RCC 7860 (cell line): ENCODE measurements at regions not wholly inside any gene's neighbourhood (a gene's known extent, or its start where the extent isn't known, plus 50 kb on each side); places are given as distances from the start of the nearest gene placed in this dataset.
"Not testable (repeated sequence)": the region's sequence is repeated elsewhere in the genome, so short reads cannot be mapped to it uniquely, and the experiment has no call there.

Experiments used
- DNase-seq: peaks from one replicate; pipeline ENCODE4 v3.0.0-alpha.2; 2015; ENCODE audit warnings: low spot score
- FAIRE-seq: peaks from 2 replicates; lab custom pipeline; 2012; peaks lifted over from hg19 to GRCh38; lab: Jason Lieb, UNC

DNA sequence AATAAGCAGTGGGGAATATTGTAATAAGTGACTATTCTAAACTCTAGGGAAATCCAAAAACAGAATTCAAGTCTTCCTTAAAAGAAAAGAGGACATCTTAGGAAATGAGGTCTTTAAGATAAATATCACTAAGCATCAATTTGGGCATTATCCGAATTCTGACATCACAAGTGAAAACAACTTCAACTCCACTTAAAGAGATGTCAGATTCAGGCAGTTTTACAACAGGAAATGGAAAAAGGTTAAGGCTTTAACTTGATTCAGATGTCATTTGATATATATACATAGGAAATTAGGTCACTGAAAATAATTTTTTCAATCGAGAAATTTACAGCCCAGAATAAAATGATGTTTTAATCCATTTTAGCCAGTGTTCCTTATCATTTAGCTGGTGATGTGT is 435.4 kb downstream of the SETD4 start:
- DNase-seq (no peak), FAIRE-seq (no peak)

DNA sequence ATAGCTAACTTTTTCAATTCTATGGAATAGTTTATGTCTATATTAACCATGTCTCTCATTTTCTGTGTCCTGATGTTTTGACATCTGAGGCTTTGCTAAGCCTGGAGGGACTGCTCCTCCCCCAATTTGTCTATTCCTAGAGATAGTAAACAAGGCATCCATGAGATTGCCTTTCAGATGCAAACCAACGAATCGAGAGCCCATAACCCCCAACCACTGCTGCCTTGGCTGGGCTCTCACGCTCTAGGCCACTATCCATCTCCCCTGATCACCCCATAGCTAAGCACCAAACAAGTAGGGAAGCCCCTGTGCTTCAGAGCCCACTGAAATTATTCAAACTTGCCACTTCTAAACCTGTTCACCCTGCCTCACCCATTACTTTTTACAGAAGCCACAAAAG is 437.7 kb downstream of the SETD4 start:
- FAIRE-seq (no peak), DNase-seq (no peak)

DNA sequence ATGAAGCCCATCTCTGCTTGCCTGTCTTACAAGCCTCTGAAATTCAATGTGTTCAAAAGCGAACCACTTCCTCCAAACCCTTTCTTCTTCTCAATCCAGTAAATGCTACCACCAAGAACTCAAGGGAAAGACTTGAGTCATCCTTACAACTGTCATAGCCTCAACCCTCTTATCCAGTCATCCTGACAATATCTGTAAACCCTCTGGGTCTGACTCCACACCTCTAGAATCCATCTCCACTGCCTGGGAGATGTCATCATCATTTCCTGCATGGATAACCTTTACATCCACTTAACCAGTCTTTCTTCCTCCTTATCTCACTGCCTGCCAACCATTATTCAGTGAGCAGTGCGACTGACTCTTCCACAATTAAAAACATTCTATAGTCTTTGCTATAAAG is 441.1 kb downstream of the SETD4 start:
- peak; percentile 87 for FAIRE-seq
- DNase-seq = peak; percentile 95

DNA sequence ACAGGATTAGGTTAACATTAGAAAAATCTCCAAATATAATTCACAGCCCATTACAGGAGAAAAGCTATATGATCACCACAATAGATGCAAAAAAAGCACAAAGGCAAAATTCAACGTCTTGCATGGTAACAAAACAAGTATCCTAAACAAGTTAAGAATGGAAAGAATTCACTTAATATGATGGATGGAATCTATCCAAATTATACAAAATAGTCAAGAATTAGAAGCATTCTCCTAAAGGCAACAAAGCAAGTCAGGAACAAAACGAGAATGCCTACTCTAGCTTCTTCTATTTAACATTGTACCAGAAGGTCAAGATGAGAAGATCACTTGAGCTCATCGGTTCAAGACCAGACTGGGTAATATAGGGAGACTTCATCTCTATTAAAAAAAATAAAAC is 442.8 kb downstream of the SETD4 start:
- DNase-seq (no peak), FAIRE-seq (no peak)

DNA sequence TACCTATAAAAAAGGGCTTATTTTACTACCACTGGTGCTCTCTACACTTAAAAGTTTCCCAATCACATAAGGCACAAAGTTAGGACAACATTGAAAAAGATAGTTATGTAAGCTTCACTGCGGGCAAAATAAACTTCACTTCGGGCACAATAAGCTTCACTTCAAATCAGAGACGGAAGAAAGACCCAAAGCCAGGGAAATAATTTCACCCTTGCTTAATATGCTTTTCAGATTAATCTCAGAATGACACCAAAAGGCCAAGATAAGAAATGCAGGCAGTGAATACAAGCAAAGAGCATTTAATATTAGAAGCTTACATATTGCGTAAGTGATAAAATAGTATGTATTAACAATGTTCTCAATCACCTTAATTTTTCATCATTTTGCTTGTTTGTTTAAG is 444.2 kb downstream of the SETD4 start:
- FAIRE-seq (peak; percentile 43), DNase-seq (no peak)

DNA sequence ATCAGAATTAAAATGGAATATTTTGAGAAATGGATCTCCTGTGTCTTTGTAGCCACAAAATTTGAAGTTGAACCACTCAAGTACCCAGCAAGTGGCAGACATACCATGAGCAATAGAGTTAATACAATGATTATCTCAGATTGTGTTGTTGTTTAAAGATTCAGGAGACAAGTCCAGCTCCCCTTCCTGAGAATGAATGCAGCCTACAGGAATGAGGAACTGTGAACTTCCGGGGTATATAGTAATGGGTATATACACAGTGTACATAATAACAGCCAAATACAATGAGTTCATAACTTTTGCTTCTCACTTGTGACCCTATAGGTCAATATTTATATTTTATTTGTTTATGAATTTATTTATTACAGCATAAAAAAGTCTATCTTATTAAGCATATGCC is 445.0 kb downstream of the SETD4 start:
- DNase-seq (no peak), FAIRE-seq (no peak)

DNA sequence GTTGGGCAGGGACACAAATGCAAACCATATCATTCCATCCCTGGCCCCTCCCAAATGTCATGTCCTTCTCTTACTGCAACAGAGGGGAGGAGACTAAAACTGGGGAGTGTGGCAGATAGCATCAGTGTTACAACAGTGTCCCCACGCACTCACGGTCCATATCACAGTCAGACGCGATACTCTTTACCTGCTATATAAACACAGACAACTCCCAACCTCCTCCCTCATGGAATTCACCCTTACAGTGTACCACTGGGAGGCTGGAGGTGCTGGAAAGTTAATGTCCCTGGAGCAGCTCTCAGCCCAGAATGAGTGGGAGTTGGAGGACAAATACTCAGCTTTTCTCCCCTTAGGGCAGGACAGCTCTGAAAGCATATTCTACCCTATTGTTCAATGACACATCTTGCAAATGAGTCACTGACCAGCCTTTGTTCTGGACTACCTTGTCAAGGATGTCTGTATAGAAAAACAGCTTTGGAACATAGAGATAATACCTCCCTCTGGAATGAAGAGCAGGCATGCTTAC is 445.9 kb downstream of the SETD4 start:
- peak; percentile 70 for DNase-seq
- no peak for FAIRE-seq

DNA sequence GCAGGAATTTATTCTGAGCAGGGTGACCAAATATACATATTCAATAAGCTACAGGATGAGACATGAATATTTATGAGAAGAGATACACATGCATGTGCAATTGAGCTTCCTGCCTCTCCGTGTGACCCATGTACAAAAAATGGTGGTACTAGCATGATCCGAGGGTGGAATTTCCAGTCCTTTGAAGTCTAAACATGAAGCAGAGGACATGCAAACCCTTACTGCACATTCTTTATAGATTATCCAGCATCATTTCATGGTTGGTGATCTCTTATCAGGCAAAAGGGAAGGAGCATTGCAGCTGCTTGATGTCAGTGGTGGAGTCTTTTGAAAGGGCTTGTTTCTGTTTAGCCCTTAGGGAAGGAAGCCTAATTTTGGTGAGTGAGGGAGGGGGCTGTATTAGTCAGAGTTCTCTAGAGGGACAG is 448.6 kb downstream of the SETD4 start:
- DNase-seq (no peak), FAIRE-seq (no peak)

DNA sequence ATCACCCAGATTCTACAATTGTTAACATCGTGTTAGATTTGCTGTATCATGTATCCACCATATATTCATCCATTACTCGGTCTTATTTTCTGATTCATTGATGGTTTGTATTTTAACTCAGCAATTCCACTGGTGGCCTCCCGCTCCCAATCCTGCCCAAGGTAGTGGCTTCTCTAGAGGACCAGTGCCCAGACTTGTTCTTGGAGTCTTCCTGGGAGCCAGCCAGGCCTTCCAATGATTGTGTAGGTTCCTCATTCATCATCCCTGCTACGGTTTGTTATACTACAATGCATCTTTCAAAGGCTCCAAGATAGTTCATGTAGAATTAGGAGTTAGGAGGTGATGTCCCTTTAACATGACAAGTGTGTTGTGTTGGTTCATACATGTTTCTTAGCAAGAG is 451.1 kb downstream of the SETD4 start:
- no peak for FAIRE-seq
- no peak for DNase-seq

DNA sequence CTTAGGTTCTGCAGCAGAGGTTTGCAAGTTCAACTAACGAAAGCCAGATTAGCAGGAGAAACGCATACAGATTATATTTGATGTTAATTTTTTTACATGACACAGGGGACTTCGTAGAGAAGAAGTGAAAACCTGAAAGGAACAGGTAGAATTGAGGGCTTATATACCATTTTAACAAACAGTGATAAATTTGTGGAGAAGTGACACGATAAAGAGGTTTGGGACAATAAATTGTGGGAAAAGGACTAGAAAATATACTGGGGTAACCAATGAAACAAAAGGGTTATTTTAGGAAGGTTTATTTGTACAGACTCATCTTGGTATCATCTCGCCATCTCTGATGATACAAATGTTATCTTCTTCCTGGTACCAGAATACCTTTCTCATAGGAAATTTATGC is 452.9 kb downstream of the SETD4 start:
- DNase-seq = no peak
- no peak for FAIRE-seq

DNA sequence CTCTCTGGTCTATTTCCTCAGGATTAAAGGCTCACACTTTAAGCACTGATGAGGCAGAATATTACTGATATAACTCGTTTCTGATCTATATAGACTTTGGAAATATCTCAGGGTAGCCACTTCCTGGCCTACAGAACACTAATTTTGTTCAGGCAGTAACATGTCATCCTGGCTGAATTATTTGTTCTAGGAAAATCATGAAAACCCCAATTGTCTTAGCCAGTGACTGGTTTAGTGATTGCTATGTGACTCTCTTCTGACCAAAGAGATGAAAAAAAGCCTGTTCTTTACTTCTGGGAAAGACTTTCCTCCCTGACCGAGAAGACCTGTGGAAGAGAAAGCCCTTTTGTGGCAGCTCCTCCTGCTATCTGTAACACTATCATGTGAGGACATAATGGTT is 453.7 kb downstream of the SETD4 start:
- FAIRE-seq (peak; percentile 54), DNase-seq (peak; percentile 63)

DNA sequence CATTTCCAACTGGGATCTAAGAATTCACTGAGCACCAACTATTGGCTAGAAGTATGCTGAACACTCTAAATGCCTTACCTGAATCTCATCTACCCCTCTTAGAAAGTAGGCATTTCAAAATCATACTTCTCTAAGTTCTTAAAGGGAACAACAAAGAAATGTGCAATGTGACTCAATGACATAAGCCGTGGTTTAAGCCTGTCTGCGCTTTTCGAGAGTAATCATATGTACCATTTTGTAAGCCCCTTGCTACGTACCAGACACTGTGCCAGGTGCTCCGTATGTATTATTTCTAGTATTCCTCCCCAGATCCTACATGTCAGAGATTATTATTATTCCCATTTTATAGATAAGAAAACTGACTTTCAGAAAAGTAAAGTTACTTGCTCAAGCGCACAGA is 454.2 kb downstream of the SETD4 start:
- no peak for DNase-seq
- no peak for FAIRE-seq

DNA sequence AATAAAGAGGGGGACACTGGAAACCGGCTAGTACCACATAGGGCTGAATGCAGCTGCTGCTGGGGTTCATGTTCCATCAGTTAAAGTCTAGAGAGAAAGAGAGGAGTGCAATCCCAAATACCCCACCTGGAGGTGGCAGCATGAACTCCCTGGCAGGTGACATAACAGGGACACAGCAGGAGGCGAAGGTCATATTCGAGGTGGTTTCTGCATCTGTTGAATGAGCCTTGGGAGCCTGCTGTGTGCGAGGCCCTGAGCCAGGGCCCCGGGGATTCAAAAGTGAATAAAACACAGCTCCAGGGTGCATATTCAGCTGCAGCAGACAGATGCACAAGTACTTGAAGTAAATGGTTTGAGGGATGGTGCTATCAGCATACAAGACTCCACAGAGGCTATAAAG is 456.8 kb downstream of the SETD4 start:
- DNase-seq = no peak
- FAIRE-seq = no peak

DNA sequence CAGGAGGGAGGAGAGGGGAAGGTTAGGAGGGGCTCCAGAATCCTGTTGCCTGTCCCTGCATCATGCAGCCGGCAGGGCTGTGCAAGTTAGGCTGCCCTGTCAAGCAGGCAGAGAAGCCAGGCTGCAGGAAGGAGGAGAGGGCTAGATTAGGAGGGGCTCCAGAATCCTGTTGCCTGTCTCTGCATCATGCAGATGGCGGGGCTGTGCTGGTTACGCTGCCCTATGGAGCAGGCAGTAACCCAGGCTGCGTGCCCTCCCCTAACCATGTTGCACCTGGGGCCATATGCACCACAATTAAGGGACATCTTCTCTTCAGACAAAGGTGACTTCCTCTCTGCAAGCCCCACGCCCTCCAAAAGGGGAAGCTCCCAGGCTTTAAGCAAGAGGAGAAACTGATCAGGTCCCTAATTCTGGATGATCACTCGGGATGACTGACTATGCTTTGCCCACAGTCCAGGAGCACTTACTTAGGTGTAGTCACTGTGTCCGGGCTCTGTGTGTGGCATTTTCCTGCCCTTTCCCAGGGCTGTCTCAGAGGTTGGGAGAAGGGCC is 457.4 kb downstream of the SETD4 start:
- DNase-seq (no peak), FAIRE-seq (no peak)

DNA sequence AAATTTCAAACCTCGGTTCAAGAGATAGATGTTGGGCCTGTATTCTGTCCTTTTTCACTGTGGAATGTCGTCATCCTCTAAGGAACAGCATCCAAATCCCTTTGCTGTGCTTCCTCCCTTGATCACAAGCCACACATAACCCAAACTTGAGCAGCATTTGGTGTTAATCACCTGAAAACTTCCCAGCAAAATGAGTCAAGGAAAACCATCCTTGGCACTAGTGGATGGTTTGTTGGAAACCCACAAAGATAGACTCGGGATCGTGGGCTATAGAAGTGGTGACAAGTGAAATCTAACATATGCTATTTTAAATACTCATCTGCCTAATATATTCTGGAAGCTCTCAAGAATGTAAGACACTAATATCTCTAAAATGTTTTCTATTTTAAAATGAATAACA is 459.1 kb downstream of the SETD4 start:
- DNase-seq (no peak), FAIRE-seq (no peak)

DNA sequence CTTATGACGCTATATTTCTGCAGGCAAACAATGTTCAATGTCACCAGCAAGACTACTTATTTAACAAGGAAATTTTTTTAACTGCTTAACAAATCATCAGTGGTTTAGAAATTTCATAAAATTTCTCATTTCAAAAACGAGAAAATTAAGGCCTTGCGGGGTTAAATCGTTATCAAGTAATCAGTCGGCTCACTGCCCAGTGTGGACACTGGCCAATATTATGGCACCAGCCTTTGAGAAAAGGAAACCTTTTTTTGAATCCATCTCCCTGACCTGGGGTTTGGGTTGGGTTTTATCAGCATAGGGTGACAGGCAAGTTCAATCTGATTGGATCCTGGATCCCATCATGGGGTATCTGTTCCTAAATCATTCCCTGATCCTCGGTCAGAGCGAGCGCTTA is 461.2 kb downstream of the SETD4 start:
- DNase-seq (no peak), FAIRE-seq (no peak)

DNA sequence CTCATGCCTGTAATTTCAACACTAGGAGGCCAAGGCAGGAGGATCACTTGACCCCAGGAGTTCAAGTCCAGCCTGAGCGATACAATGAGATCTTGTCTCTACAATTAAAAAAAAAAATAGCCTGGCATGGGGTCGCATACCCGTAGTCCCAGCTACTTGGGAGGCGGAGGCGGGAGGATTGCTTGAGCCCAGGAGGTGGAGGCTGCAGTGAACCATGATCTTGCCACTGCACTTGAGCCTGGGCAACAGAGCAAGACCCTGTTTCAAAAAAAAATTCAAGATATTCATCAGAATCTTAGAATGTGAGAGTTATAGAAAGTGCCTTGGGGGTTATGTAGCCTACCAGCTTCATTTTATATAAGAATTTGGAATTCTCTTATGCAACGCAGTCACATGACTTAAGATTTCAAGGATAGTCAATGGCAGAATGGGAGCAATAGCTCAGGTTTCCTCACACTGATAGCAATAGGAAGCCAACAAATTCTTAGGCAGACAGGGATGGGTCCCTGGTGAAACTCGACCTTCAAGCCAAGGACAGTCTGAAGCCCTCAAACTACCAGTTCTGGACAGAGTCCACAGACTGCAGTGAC is 462.5 kb downstream of the SETD4 start:
- no peak for DNase-seq
- FAIRE-seq = no peak

DNA sequence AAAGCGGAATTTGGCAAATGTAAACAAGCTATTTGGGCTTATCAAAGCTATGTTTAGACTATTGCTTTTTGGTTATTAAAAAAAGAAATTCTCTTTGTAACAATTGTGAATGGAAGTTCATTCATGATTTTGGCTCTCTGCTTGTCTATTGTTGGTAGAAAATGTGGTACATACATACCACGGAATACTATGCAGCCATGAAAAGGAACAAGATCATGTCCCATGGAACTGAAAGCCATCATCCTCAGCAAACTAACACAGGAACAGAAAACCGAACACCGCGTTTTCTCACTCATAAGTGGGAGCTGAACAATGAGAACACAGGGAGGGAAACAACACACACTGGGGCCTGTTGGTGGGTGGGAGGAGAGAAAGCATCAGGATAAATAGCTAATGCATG is 465.4 kb downstream of the SETD4 start:
- DNase-seq = no peak
- FAIRE-seq = no peak

DNA sequence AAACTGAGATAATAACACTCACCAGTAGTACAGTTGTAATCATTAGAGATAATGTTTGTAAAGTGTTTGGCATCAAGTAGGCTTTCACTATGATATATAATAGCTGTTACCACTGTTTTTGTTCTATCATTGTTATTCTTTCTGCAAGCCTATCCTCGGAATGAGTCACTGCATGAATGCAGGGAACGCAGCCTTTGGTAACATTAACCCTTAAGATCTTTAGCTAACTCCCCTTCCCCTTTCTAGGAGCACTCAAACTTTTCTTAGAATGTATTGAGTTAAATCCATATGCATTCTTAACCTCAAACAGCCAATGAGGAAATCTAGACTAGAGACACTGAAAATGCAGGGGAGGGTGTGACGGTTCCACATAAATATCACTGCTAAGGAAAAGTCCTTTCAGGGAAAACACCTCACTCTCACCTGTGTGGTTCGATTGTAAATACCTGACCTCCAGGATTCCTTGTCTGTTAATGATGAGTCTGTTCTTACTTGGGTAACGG is 467.3 kb downstream of the SETD4 start:
- DNase-seq = peak; percentile 12
- FAIRE-seq = no peak

DNA sequence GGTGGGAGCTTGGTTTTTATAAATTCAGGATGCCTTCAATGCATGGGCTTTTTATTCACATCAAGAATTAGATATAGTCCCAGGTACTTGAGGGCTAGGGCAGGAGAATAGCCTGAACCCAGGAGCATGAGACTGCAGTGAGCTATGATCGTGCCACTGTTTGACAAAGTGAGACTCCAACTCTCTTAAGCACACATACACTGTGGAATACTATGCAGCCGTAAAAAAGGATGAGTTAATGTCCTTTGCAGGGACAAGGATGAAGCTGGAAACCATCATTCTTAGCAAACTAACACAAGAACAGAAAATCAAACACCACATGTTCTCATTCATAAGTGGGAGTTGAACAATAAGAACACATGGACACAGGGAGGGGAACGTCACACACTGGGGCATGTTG is 470.0 kb downstream of the SETD4 start:
- not testable (repeated sequence) for DNase-seq, FAIRE-seq

DNA sequence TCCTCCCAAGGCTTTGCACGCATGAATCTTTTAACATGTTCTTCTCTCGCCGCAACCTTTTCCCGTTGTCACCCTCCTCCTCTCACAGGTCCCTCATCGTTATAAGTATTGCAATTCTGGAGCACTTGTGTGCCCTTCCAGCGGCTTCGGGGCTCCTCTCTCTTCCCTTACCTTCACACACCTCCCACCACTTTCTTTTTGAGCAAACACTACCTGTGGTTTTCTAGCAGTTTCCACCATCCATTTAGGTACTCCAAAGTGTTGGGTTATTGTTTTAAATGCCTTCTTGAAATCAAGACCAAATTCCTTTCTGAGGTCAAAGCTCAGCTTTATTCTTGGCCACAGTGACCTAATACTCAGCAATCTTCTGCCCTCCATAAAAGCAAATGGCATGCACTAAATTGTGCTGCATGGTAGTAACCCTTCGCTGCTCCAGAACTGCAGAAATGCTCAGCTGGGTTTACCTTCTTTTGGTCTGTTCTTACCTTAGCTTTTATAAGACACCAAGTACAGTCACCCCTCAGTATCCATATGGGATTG is 472.4 kb downstream of the SETD4 start:
- DNase-seq (no peak), FAIRE-seq (no peak)

DNA sequence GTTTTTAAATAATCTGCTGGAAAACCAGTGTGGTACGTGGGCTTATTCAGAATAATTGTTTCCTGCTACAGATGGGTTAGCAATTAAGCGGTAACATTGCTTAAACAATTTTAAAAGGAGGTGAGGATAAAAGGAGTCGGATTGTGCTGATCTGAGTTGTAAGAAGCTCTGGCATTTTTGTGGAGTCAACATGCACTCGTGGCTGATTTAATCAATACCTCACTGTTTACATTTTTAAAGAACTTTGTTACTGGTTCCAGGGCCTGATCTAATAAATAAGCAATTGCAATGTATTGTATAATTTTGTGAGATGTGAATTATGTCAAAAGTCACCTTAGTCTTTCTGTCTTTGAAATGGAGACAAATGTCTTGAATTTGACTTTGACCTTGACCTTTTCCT is 474.0 kb downstream of the SETD4 start:
- DNase-seq (no peak), FAIRE-seq (no peak)

DNA sequence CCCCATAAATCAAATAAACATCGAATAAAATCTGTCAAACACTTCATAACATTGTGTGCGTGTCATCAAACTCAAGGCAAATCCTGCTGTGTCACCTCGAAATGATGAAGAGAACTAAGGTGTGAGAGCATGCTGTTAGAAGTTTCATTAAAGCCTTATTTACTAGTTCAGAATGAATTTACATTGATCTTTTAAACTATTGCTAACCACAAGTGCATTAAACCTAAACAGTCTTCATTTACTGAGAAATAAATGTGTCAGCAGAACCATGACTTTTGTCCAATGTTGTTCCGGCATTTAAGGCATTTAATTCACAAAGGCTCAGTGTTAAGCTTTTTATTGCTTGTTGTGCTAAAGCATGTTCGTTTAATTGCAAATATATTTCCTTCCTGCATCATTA is 474.4 kb downstream of the SETD4 start:
- FAIRE-seq (no peak), DNase-seq (no peak)
